ENCODE measurements at regions not wholly inside any gene's neighbourhood (a gene's known extent, or its start where the extent isn't known, plus 50 kb on each side); places are given as distances from the start of the nearest gene placed in this dataset.

GRCh38 chr5:87954121-87954520 is 314.5 kb downstream of the TMEM161B start:
- TF ChIP-seq RAD21 (IDR thresholded peaks at IDR 0.05; ENCODE audit: low read length) = no peak
- no peak for TF ChIP-seq SIN3A (IDR thresholded peaks at IDR 0.05; ENCODE audit: borderline replicate concordance, low read depth, low read length)
- no peak for TF ChIP-seq RFX5 (IDR thresholded peaks at IDR 0.05; ENCODE audit: low read length)
- TF ChIP-seq MAX (IDR thresholded peaks at IDR 0.05; ENCODE audit: low read depth) = no peak
- no peak for TF ChIP-seq YY1 (IDR thresholded peaks at IDR 0.05; ENCODE audit: low read depth)
- no peak for TF ChIP-seq JUND (IDR thresholded peaks at IDR 0.05)
- no peak for TF ChIP-seq POLR2AphosphoS5 (IDR thresholded peaks at IDR 0.05; ENCODE audit: low read depth, low read length)
- TF ChIP-seq, protein P1, sequence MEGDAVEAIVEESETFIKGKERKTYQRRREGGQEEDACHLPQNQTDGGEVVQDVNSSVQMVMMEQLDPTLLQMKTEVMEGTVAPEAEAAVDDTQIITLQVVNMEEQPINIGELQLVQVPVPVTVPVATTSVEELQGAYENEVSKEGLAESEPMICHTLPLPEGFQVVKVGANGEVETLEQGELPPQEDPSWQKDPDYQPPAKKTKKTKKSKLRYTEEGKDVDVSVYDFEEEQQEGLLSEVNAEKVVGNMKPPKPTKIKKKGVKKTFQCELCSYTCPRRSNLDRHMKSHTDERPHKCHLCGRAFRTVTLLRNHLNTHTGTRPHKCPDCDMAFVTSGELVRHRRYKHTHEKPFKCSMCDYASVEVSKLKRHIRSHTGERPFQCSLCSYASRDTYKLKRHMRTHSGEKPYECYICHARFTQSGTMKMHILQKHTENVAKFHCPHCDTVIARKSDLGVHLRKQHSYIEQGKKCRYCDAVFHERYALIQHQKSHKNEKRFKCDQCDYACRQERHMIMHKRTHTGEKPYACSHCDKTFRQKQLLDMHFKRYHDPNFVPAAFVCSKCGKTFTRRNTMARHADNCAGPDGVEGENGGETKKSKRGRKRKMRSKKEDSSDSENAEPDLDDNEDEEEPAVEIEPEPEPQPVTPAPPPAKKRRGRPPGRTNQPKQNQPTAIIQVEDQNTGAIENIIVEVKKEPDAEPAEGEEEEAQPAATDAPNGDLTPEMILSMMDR (IDR thresholded peaks at IDR 0.05) = no peak
- TF ChIP-seq FOSL2 (IDR thresholded peaks at IDR 0.05; ENCODE audit: borderline replicate concordance, low read depth) = no peak
- TF ChIP-seq EZH2phosphoT487 (IDR thresholded peaks at IDR 0.05; ENCODE audit: borderline replicate concordance, low read depth) = no peak
- TF ChIP-seq EP300 (IDR thresholded peaks at IDR 0.05; ENCODE audit: borderline replicate concordance in 1 of 2, low read depth in 1 of 2, low read length in 1 of 2) = no peak
- no peak for TF ChIP-seq FOXM1 (IDR thresholded peaks at IDR 0.05; ENCODE audit: low read depth)
- TF ChIP-seq ELF1 (IDR thresholded peaks at IDR 0.05) = no peak
- TF ChIP-seq GATA2 (CRISPR knock-in tag; IDR thresholded peaks at IDR 0.05) = no peak

All from SK-N-SH (cell line).